ENCODE measurements at regions not wholly inside any gene's neighbourhood (a gene's known extent, or its start where the extent isn't known, plus 50 kb on each side); places are given as distances from the start of the nearest gene placed in this dataset.

DNA sequence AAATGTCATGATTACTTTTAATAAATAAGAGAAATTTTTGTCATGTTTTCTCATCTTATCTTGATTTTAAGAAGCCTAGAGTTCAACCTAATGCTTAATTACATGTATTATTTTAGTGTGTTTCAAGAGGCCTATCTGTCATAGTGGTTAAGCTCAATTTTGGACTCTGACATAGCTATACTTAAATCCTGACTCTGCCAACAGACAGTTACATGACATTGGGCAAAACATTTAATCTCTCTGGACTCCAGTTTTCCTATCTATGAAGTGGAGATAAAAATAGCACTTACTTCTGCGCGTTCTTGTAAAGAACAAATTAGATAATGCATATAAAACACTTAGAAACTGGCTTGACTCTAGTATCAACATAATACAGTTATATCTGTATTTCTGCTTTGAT lies 417.8 kb downstream of the MRPL39 start:
- no peak overlapping the region for H3K9ac ChIP-seq (ENCODE audit: low read length)
- H3K27me3 ChIP-seq (ENCODE audit: insufficient read depth, low read depth, low read length): no peaks in the 10 kb centered on the region
- H3K27ac ChIP-seq (ENCODE audit: low read length): no peak overlapping the region
- no peak overlapping the region for H3K4me3 ChIP-seq (ENCODE audit: low read length)
- no peaks in the 10 kb centered on the region for H3K9me2 ChIP-seq (ENCODE audit: insufficient read depth, low read length)
- H3K4me2 ChIP-seq (ENCODE audit: low read length): no peak overlapping the region
- H3K79me2 ChIP-seq (replicated peaks; ENCODE audit: insufficient read depth, low read length): no peaks in the 10 kb centered on the region
- no peak overlapping the region for H2AFZ ChIP-seq (ENCODE audit: low read depth, low read length)
- H3F3A ChIP-seq (ENCODE audit: insufficient read depth, low read length, poor library complexity, severe bottlenecking): no peaks in the 10 kb centered on the region
- H4K20me1 ChIP-seq (ENCODE audit: insufficient read depth): no peaks in the 10 kb centered on the region
- H3K36me3 ChIP-seq (ENCODE audit: insufficient read depth, low read length): no peaks in the 10 kb centered on the region
- no peak for TF ChIP-seq MXI1 (conservative IDR thresholded peaks at IDR 0.05; ENCODE audit: poor library complexity, severe bottlenecking)
- TF ChIP-seq RAD21 (conservative IDR thresholded peaks at IDR 0.05): no peak
- TF ChIP-seq POLR2AphosphoS5 (IDR thresholded peaks at IDR 0.05): no peak
- TF ChIP-seq, protein P1, sequence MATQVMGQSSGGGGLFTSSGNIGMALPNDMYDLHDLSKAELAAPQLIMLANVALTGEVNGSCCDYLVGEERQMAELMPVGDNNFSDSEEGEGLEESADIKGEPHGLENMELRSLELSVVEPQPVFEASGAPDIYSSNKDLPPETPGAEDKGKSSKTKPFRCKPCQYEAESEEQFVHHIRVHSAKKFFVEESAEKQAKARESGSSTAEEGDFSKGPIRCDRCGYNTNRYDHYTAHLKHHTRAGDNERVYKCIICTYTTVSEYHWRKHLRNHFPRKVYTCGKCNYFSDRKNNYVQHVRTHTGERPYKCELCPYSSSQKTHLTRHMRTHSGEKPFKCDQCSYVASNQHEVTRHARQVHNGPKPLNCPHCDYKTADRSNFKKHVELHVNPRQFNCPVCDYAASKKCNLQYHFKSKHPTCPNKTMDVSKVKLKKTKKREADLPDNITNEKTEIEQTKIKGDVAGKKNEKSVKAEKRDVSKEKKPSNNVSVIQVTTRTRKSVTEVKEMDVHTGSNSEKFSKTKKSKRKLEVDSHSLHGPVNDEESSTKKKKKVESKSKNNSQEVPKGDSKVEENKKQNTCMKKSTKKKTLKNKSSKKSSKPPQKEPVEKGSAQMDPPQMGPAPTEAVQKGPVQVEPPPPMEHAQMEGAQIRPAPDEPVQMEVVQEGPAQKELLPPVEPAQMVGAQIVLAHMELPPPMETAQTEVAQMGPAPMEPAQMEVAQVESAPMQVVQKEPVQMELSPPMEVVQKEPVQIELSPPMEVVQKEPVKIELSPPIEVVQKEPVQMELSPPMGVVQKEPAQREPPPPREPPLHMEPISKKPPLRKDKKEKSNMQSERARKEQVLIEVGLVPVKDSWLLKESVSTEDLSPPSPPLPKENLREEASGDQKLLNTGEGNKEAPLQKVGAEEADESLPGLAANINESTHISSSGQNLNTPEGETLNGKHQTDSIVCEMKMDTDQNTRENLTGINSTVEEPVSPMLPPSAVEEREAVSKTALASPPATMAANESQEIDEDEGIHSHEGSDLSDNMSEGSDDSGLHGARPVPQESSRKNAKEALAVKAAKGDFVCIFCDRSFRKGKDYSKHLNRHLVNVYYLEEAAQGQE (IDR thresholded peaks at IDR 0.05; ENCODE audit: borderline replicate concordance): no peak
- no peak for TF ChIP-seq EP300 (conservative IDR thresholded peaks at IDR 0.05; ENCODE audit: poor library complexity, severe bottlenecking)
- TF ChIP-seq TAF1 (IDR thresholded peaks at IDR 0.05; ENCODE audit: low read depth): no peak
- no peak for TF ChIP-seq SMC3 (conservative IDR thresholded peaks at IDR 0.05; ENCODE audit: poor library complexity)
- TF ChIP-seq, protein P2, sequence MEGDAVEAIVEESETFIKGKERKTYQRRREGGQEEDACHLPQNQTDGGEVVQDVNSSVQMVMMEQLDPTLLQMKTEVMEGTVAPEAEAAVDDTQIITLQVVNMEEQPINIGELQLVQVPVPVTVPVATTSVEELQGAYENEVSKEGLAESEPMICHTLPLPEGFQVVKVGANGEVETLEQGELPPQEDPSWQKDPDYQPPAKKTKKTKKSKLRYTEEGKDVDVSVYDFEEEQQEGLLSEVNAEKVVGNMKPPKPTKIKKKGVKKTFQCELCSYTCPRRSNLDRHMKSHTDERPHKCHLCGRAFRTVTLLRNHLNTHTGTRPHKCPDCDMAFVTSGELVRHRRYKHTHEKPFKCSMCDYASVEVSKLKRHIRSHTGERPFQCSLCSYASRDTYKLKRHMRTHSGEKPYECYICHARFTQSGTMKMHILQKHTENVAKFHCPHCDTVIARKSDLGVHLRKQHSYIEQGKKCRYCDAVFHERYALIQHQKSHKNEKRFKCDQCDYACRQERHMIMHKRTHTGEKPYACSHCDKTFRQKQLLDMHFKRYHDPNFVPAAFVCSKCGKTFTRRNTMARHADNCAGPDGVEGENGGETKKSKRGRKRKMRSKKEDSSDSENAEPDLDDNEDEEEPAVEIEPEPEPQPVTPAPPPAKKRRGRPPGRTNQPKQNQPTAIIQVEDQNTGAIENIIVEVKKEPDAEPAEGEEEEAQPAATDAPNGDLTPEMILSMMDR (IDR thresholded peaks at IDR 0.05; ENCODE audit: poor library complexity, severe bottlenecking): no peak
- TF ChIP-seq EZH2 (IDR thresholded peaks at IDR 0.05; ENCODE audit: borderline replicate concordance, insufficient read depth, low read length, poor library complexity, severe bottlenecking): no peak
- H3K9me3 ChIP-seq (ENCODE audit: low read length): no peaks in the 10 kb centered on the region

- no peaks in the 10 kb centered on the region for H3F3A ChIP-seq (ENCODE audit: insufficient read depth, low read length, poor library complexity, severe bottlenecking)
- H3K9me2 ChIP-seq (ENCODE audit: insufficient read depth, low read length): no peaks in the 10 kb centered on the region
- no peaks in the 10 kb centered on the region for H3K36me3 ChIP-seq (ENCODE audit: insufficient read depth, low read length)
- H3K9me3 ChIP-seq (ENCODE audit: low read length): no peaks in the 10 kb centered on the region
- no peaks in the 10 kb centered on the region for H3K79me2 ChIP-seq (replicated peaks; ENCODE audit: insufficient read depth, low read length)
- no peak for TF ChIP-seq SMC3 (conservative IDR thresholded peaks at IDR 0.05; ENCODE audit: poor library complexity)
- no peak for TF ChIP-seq EZH2 (IDR thresholded peaks at IDR 0.05; ENCODE audit: borderline replicate concordance, insufficient read depth, low read length, poor library complexity, severe bottlenecking)
- TF ChIP-seq POLR2AphosphoS5 (IDR thresholded peaks at IDR 0.05): no peak
- no peak for TF ChIP-seq MXI1 (conservative IDR thresholded peaks at IDR 0.05; ENCODE audit: poor library complexity, severe bottlenecking)
- no peak for TF ChIP-seq EP300 (conservative IDR thresholded peaks at IDR 0.05; ENCODE audit: poor library complexity, severe bottlenecking)
- TF ChIP-seq, protein P2 (IDR thresholded peaks at IDR 0.05; ENCODE audit: poor library complexity, severe bottlenecking): no peak
- TF ChIP-seq TAF1 (IDR thresholded peaks at IDR 0.05; ENCODE audit: low read depth): no peak
- no peak for TF ChIP-seq RAD21 (conservative IDR thresholded peaks at IDR 0.05)
- TF ChIP-seq, protein P1 (IDR thresholded peaks at IDR 0.05; ENCODE audit: borderline replicate concordance): no peak
- no peak overlapping the region for H3K4me3 ChIP-seq (ENCODE audit: low read length)
- H3K9ac ChIP-seq (ENCODE audit: low read length): no peak overlapping the region
- H3K27ac ChIP-seq (ENCODE audit: low read length): no peak overlapping the region
- no peaks in the 10 kb centered on the region for H4K20me1 ChIP-seq (ENCODE audit: insufficient read depth)
- no peaks in the 10 kb centered on the region for H3K27me3 ChIP-seq (ENCODE audit: insufficient read depth, low read depth, low read length)
- no peak overlapping the region for H2AFZ ChIP-seq (ENCODE audit: low read depth, low read length)
- H3K4me2 ChIP-seq (ENCODE audit: low read length): no peak overlapping the region
Observed at GRCh38 chr21:25188677-25189079, 418.6 kb downstream of the MRPL39 start.

Data from neural cell (in vitro differentiated cells).